ENCODE measurements at regions not wholly inside any gene's neighbourhood (a gene's known extent, or its start where the extent isn't known, plus 50 kb on each side); places are given as distances from the start of the nearest gene placed in this dataset.

- no peak for TF ChIP-seq CTCF (IDR thresholded peaks at IDR 0.05; ENCODE audit: low read depth, low read length)
- no peak for TF ChIP-seq MAX (IDR thresholded peaks at IDR 0.05; ENCODE audit: low read depth, low read length)
These were observed 243.0 kb upstream of the LYPLAL1 start for GRCh38 chr1:218930472-218931241.

All from NB4 (cell line).